Activated T-cell treated with anti-CD3 and anti-CD28 coated beads, Interleukin-2, amount 50 U/mL, for 24 hours (primary cell): ENCODE measurements at regions not wholly inside any gene's neighbourhood (a gene's known extent, or its start where the extent isn't known, plus 50 kb on each side); places are given as distances from the start of the nearest gene placed in this dataset.

ENCODE experiments used
- DNase-seq: peaks from one replicate; pipeline ENCODE4 v3.0.0-alpha.2; 2020
- H3K27ac Mint-ChIP-seq: 2 replicates; pipeline ENCODE4 v1.8.0; 2020; ENCODE audit warnings: mild to moderate bottlenecking, mixed read lengths
- H3K27me3 Mint-ChIP-seq: 2 replicates; pipeline ENCODE4 v1.8.0; 2020; ENCODE audit warnings: mixed read lengths
- H3K36me3 Mint-ChIP-seq: 2 replicates; pipeline ENCODE4 v1.8.0; 2020; ENCODE audit warnings: low read depth, mixed read lengths
- H3K4me1 Mint-ChIP-seq: 2 replicates; pipeline ENCODE4 v1.8.0; 2020; ENCODE audit warnings: low read depth, mixed read lengths
- H3K4me3 Mint-ChIP-seq: 2 replicates; pipeline ENCODE4 v1.8.0; 2020; ENCODE audit warnings: mild to moderate bottlenecking, moderate library complexity, mixed read lengths
- H3K9me3 Mint-ChIP-seq: 2 replicates; pipeline ENCODE4 v1.8.0; 2020; ENCODE audit warnings: mixed read lengths

DNA sequence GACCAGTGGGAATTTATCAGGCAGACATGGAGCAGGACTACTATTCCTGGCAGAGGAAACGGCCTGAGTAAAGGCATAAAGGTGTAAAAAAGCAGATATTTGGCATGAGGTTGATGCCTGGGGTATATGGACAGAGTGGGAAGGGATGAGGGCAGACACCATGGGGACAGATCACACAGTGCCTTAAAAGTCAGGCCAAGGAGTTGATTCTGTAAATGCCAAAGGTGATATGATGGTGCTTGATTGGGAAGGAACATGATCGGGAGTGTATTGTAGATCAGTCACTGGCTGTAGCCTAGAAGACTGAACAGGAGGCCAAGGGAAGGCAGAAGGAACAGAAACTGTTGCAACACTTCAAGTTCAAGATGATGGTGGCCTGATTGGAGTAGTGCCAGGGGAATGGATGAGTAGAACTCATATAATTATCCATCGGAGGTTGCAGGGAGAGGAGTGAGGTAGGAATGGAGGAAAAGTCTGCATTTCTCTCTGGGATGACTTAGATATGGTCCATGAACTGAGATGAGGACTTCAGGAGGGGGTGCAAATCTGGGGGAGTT, 594.3 kb upstream of the KLF4 start:
- H3K36me3 Mint-ChIP-seq, result no peaks in the 10 kb centered on the region
- no peak for DNase-seq
- no peaks in the 10 kb centered on the region for H3K27me3 Mint-ChIP-seq
- H3K9me3 Mint-ChIP-seq, result peaks cover 12% of the 10 kb centered on the region
- H3K4me1 Mint-ChIP-seq, result no peaks in the 10 kb centered on the region
- H3K4me3 Mint-ChIP-seq, result no peak overlapping the region
- H3K27ac Mint-ChIP-seq, result no peak overlapping the region

DNA sequence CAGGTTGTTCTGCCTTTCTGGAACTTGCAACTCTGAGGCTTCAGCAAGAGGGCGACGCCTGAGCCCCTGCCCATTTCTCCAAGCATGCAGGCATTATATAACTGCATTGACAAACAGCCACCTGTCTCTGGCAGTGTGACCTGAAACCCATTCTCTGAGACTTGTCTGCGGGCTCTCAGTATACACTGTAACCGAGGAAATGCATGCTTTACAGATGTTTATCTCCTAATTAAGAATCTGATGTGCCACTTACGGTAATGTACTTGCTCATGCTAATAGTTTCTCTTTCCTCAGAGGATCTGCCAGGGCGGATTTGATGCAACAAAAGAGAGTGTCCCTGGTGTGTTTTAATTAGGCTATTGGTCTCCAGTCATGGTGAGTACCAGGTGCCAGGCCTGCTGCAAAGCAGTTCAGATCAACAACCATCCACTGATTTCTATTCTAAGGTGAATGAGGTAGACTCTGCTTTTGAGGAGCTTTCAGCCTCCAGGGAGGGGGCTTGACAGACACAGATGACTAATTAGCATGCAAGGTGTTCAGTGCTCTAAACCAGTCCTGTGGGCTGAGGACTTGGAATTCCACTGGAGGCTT, 593.7 kb upstream of the KLF4 start:
- H3K27me3 Mint-ChIP-seq, result no peaks in the 10 kb centered on the region
- H3K4me3 Mint-ChIP-seq, result no peak overlapping the region
- no peak overlapping the region for H3K27ac Mint-ChIP-seq

DNA sequence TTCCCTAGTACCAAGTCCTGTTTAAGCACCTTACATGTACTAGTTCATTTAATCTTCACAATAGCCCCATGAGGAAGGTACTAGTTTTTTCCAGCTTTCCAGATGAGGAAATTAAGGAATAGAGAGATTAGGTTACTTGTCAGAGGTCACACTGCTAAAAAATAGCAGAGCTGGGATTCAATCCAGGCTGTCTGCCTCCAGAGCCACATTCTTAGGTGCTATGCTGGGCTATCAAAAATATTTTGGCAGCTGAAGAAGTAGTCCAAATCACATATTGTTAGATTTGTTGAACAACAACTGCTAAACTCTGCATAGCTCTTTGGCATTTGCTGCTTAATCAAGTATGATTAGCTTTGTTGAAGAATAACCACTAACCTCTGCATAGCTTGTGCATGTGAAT, 591.5 kb upstream of the KLF4 start:
- no peak overlapping the region for H3K27ac Mint-ChIP-seq
- no peak for DNase-seq
- no peaks in the 10 kb centered on the region for H3K4me1 Mint-ChIP-seq
- peaks cover 13% of the 10 kb centered on the region for H3K9me3 Mint-ChIP-seq
- no peak overlapping the region for H3K4me3 Mint-ChIP-seq
- H3K27me3 Mint-ChIP-seq, result no peaks in the 10 kb centered on the region
- no peaks in the 10 kb centered on the region for H3K36me3 Mint-ChIP-seq

More for the DNA sequence above, 593.7 kb upstream of the KLF4 start:
- H3K36me3 Mint-ChIP-seq, result no peaks in the 10 kb centered on the region
- no peaks in the 10 kb centered on the region for H3K4me1 Mint-ChIP-seq
- no peak for DNase-seq
- peaks cover 12% of the 10 kb centered on the region for H3K9me3 Mint-ChIP-seq

DNA sequence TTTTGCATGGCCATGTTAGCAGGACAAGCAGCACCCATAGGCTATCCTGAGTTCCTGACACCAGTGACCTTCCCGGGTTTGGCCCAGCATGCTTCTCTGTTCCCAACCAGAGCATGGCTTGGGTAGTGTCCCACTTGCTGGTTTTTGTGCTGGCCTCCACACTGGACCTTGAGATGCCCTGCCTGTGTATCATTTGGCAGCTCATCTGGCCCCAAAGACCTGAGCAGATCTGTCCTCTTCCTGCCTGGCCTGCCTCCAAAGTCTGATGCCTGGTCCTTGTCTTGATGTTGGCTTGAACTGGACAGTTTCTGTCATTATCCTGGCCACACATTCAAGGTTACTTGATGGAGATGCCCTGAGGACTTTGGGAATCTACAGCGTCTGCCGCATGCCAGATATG, 590.7 kb upstream of the KLF4 start:
- Mint-ChIP-seq H3K9me3 (peaks cover 14% of the 10 kb centered on the region), H3K27me3 (no peaks in the 10 kb centered on the region), H3K27ac (no peak overlapping the region), H3K4me1 (no peaks in the 10 kb centered on the region), H3K36me3 (no peaks in the 10 kb centered on the region), H3K4me3 (no peak overlapping the region)
- no peak for DNase-seq

DNA sequence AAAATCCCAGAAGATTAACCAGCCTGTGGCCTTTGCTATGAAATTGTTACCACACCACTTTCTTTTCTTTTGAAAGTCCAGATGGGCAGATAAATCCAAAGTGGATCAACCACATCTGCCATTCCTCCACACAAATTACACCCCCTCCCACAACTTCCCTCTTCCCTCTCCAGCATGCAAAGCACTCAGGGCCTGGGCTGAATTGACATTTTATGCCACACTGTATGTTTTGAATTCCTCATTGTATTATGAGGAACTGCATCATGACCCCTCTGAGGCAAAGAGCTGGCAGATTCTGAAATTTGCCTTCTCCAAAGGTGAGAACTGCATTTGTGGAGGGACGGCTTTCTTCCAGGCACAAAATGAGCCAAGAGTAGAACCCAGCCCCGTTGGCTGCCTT, 589.2 kb upstream of the KLF4 start:
- Mint-ChIP-seq H3K27ac (no peak overlapping the region), H3K4me3 (no peak overlapping the region), H3K36me3 (no peaks in the 10 kb centered on the region), H3K27me3 (no peaks in the 10 kb centered on the region), H3K4me1 (no peaks in the 10 kb centered on the region), H3K9me3 (peaks cover 15% of the 10 kb centered on the region)
- no peak for DNase-seq

DNA sequence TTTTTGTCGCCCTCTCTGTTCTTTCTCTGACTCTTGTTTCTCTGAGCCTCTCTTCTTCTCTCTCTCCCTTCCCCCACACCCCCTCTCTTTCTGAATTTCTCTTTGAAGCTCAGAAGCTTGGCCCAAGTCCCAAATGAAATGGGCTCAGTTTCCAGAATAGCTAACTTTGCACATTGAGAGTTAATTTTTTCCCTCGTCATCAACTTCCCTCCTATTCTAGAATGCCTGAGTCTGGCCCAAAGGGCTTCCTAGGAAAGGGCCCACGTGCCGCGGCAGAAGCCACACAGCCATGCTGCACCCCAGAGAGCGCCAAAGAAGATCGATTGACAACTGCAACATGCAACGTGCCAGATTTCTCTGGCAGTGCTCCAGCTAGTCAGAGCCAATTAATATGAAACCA, 588.8 kb upstream of the KLF4 start:
- Mint-ChIP-seq H3K27ac (no peak overlapping the region), H3K4me1 (no peaks in the 10 kb centered on the region), H3K36me3 (no peaks in the 10 kb centered on the region), H3K9me3 (peaks cover 11% of the 10 kb centered on the region), H3K27me3 (no peaks in the 10 kb centered on the region), H3K4me3 (no peak overlapping the region)
- DNase-seq, result no peak

DNA sequence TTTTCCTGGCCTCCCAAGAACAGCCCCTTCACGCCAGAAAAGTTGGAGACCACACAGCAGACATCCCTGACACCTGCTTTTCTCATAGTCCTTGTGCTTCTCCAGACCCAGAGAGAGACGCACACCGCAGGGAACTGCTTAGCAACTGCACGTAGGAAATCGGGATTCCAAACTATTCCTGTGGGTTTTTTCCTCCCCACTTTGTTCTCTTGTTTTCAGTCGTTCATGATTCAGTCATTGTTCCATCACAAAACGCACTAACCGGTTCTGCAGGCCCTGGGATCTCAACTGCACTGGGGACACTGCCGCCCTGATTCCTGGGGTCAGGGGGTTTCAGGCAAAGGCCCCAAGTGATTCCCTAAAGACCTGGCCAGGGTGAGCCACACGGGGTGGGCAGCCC, 588.0 kb upstream of the KLF4 start:
- Mint-ChIP-seq H3K4me3 (no peak overlapping the region), H3K9me3 (peaks cover 12% of the 10 kb centered on the region), H3K4me1 (no peaks in the 10 kb centered on the region), H3K27ac (no peak overlapping the region), H3K36me3 (no peaks in the 10 kb centered on the region), H3K27me3 (no peaks in the 10 kb centered on the region)
- DNase-seq, result no peak

DNA sequence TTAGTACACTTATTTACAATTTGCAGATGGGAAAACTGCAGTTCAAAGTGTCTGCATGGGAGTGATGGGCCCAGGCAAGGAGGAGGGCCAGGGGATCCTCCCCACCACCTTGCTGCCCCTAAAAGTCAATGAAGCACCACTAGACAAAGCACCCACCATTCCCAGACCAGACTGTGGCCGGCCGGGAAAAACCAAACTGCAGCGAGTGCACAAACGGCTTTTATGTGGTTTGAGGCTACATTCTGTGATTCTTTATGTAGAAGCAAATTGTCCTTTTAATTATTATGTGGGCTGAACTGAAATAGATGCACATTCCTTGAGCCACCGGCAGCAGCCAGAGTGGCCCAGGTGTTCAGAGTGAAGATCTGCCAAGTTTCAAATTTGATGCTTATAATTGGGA, 585.3 kb upstream of the KLF4 start:
- Mint-ChIP-seq H3K27ac (no peak overlapping the region), H3K27me3 (no peaks in the 10 kb centered on the region), H3K36me3 (no peaks in the 10 kb centered on the region), H3K4me3 (no peak overlapping the region), H3K9me3 (peaks cover 13% of the 10 kb centered on the region), H3K4me1 (no peaks in the 10 kb centered on the region)
- DNase-seq, result no peak

DNA sequence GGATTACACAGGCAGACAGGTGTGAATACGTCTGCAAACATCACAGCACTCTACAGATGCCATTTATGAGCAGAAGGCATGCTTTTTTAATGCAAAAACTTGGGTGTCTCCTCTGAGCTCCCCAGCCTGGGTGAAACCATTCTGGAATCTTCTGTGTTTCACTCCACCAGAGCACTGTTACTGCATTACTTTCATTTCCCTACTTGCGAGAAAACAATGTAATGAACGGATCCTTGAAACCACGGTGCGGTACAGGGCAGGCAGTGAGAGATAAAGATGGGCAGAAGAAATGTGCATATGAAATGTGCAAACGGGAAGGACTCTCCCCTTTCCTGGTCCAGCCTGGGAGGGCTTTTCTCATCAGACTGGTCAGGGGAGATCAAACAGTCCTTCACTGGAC, 584.3 kb upstream of the KLF4 start:
- H3K27me3 Mint-ChIP-seq, result no peaks in the 10 kb centered on the region
- no peak overlapping the region for H3K4me3 Mint-ChIP-seq
- H3K27ac Mint-ChIP-seq, result no peak overlapping the region
- H3K9me3 Mint-ChIP-seq, result peaks cover 13% of the 10 kb centered on the region
- H3K36me3 Mint-ChIP-seq, result no peaks in the 10 kb centered on the region
- DNase-seq, result no peak
- no peaks in the 10 kb centered on the region for H3K4me1 Mint-ChIP-seq

DNA sequence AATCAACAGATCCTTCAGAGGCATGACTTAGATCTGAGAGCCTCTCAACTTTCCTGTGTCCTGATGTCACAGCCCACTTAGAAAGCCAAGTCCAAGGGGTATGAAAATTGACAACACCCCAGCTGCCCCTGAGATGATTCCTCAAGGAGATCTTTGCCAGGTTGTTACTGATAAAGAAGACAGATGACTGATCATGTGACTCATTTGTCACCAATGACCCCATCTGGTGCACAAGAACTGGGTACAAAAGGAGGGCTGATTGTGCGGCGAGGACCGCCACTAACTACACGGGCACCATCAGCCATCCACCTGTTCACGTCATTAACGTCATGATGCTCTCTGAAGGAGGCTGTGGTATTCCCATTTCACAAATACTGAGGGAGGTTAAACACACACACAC, 583.2 kb upstream of the KLF4 start:
- Mint-ChIP-seq H3K27ac (no peak overlapping the region), H3K27me3 (no peaks in the 10 kb centered on the region), H3K4me3 (no peak overlapping the region), H3K36me3 (no peaks in the 10 kb centered on the region), H3K4me1 (no peaks in the 10 kb centered on the region), H3K9me3 (peaks cover 10% of the 10 kb centered on the region)
- DNase-seq, result no peak

DNA sequence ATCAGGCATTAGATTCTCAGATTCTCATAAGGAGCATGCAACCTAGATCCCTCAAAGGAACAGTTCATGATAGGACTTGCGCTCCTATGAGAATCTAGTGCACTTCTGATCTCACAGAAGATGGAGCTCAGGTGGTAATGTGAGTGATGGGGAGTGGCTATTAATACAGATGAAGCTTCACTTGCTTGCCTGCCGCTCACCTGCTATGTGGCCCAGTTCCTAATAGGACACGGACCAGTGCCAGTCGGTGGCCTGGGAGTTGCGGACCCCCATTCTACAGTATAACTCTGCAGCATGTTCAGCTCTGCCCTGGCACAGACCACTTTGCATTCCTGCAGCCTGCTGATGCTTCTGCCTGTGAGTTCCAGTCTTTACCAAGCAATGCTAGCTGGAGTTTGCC, 581.3 kb upstream of the KLF4 start:
- Mint-ChIP-seq H3K36me3 (no peaks in the 10 kb centered on the region), H3K27me3 (no peaks in the 10 kb centered on the region), H3K27ac (no peak overlapping the region), H3K4me3 (no peak overlapping the region), H3K9me3 (peaks cover 10% of the 10 kb centered on the region), H3K4me1 (no peaks in the 10 kb centered on the region)
- no peak for DNase-seq

DNA sequence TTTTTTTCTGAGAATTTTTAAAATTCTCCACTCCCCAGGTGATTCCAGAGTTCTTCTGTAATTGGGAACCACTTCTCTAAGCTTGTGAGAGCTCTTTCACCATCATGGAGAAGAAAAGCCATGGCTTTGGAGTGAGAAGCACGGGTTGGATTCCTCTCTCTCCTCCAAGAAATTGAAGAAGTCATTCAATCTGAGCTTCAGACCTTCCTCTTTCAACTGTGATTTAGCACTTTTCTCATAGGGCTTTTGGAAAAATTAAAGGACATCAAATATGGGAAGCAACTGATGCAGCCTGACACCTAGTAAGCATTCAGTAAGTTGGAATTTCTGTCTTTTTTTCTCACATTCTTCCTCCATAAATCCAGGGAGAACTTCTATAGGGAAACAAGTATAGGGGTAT, 580.4 kb upstream of the KLF4 start:
- Mint-ChIP-seq H3K9me3 (peaks cover 7% of the 10 kb centered on the region), H3K27ac (no peak overlapping the region)
- no peak for DNase-seq

DNA sequence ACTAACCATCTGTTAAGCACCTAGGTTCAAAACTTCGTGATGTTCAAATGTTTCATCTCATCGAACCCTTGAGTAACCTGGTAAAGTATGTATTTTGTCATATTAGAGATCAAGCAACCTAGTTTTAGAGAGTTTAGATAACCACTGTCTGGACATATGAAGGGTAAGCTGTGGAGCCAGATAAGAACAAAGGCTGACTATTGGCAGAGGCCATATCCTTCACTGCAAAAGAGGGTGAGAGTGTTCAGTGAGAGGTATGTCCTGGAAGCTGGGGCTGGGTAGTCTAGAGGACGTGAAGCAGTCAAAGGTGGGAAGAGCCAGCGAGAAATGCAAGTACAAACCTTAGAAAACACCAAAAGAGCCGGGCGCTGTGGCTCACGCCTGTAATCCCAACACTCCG, 573.1 kb upstream of the KLF4 start:
- no peak overlapping the region for H3K4me3 Mint-ChIP-seq
- no peak overlapping the region for H3K27ac Mint-ChIP-seq

More for the DNA sequence above, 580.4 kb upstream of the KLF4 start:
- H3K4me1 Mint-ChIP-seq, result no peaks in the 10 kb centered on the region
- no peaks in the 10 kb centered on the region for H3K36me3 Mint-ChIP-seq
- H3K4me3 Mint-ChIP-seq, result no peak overlapping the region
- no peaks in the 10 kb centered on the region for H3K27me3 Mint-ChIP-seq

DNA sequence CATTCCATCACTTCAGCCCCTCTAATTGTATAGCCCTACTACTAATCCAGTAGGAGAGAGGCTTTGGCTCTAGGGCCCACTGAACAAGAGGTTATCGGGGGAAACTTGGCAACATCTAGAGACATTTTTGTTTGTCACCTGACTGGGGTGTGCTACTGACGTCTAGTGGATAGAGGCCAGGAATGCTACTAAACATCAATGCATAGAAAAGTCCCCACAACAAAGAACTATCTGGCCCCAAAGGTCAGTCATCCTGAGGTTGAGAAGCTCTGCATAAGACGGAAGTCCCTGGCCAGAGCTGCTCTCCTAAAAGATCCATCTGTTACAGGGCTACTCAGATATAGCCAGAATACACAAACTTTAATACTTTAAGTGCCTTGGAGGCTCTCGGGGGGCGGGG, 570.6 kb upstream of the KLF4 start:
- DNase-seq, result no peak
- Mint-ChIP-seq H3K4me1 (no peaks in the 10 kb centered on the region), H3K9me3 (peaks cover 5% of the 10 kb centered on the region), H3K36me3 (no peaks in the 10 kb centered on the region), H3K4me3 (no peak overlapping the region), H3K27ac (no peak overlapping the region), H3K27me3 (no peaks in the 10 kb centered on the region)

More for the DNA sequence above, 573.1 kb upstream of the KLF4 start:
- Mint-ChIP-seq H3K27me3 (no peaks in the 10 kb centered on the region), H3K36me3 (no peaks in the 10 kb centered on the region), H3K4me1 (no peaks in the 10 kb centered on the region), H3K9me3 (peaks cover 5% of the 10 kb centered on the region)
- no peak for DNase-seq

DNA sequence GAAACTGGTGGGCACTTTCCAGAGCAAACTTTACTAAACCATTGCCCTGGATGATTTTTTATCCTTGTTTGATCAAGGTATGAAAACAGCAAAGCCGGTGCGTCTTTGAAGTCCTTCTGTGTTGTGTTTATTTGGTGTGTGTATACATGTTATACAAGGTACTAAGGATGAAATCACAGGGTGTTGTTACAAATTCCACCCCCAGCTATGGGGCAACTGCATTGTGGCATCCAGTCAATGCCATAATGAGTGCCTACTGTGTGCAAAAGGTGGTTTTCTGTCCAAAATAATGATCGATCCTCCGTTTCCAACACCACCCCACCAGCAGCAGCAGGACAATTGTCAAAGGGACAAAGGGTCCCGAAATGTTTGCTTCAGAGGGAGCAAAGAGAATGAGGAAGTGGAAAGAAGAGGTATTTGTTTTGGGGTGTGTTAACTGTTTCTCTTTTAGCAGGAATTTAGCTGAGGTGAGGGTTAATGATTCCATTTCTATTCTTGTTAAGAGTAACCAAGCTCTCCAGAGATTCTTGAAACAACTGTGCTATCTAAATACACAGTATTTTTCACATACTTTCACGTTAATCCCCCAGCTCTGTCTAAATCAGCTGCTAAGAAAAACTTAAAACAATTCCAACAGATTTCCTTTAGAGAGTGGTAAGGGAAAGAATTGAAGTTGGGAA, 568.7 kb upstream of the KLF4 start:
- H3K27me3 Mint-ChIP-seq, result no peaks in the 10 kb centered on the region
- no peak for DNase-seq
- H3K9me3 Mint-ChIP-seq, result peaks cover 5% of the 10 kb centered on the region
- H3K4me1 Mint-ChIP-seq, result no peaks in the 10 kb centered on the region
- H3K36me3 Mint-ChIP-seq, result no peaks in the 10 kb centered on the region
- no peak overlapping the region for H3K4me3 Mint-ChIP-seq
- no peak overlapping the region for H3K27ac Mint-ChIP-seq
